Stomach (tissue), 8 donors: ENCODE measurements at regions not wholly inside any gene's neighbourhood (a gene's known extent, or its start where the extent isn't known, plus 50 kb on each side); places are given as distances from the start of the nearest gene placed in this dataset.

Source experiments
- DNase-seq, 2 donors: peaks; one replicate each; pipeline versions ENCODE4 v3.0.0 to v3.0.0-alpha.2; 2013 to 2019
- H3K27ac ChIP-seq, 5 donors: fragments of 200-600 bp in 4 of 5; sonication (generic) in 4 of 5; one replicate each; pipeline ENCODE4 v1.5.1; 2013 to 2019; ENCODE audit warnings: mild to moderate bottlenecking in 1 of 5, moderate library complexity in 1 of 5
- H3K27me3 ChIP-seq, 3 donors: fragments of 200-600 bp; sonication (generic); one replicate each; pipeline ENCODE4 v1.5.1; 2017 to 2019; ENCODE audit warnings: mixed run types in 1 of 3
- H3K36me3 ChIP-seq, 4 donors: fragments of 200-600 bp; sonication (generic); 1 replicate in 3 of 4; 2 replicates in 1 of 4; pipeline ENCODE4 v1.5.1; 2016 to 2019
- H3K4me1 ChIP-seq, 4 donors: fragments of 200-600 bp; sonication (generic); one replicate each; pipeline ENCODE4 v1.5.1; 2016 to 2019
- H3K4me3 ChIP-seq, 4 donors: fragments of 200-600 bp; sonication (generic) in 3 of 4; one replicate each; pipeline ENCODE4 v1.5.1; 2016 to 2019; ENCODE audit warnings: mild to moderate bottlenecking in 1 of 4
- H3K9me3 ChIP-seq, 4 donors: fragments of 200-600 bp; sonication (generic); one replicate each; pipeline ENCODE4 v1.5.1; 2016 to 2019
- CTCF ChIP-seq, 7 experiments: fragments of 450-650 bp in 4 of 7; fragments of 200-600 bp in 3 of 7; sonication (generic) in 3 of 7; IDR thresholded peaks; one replicate each; pipeline ENCODE4 v1.5.1; 2016 to 2019; ENCODE audit warnings: antibody characterized with exemption in 7 of 7, control low read depth in 2 of 7, mild to moderate bottlenecking in 1 of 7
- EP300 ChIP-seq: sonication (generic); formaldehyde crosslinking; IDR thresholded peaks from one replicate; pipeline ENCODE4 v1.6.1; 2017; ENCODE audit warnings: antibody characterized with exemption
- POLR2A ChIP-seq, 4 donors: fragments of 450-650 bp; IDR thresholded peaks; one replicate each; pipeline ENCODE4 v1.6.1; 2016; ENCODE audit warnings: antibody characterized with exemption in 4 of 4, control low read depth in 2 of 4, mild to moderate bottlenecking in 1 of 4, moderate library complexity in 1 of 4
- POLR2AphosphoS5 ChIP-seq, 3 donors: sonication (generic); formaldehyde crosslinking; IDR thresholded peaks; one replicate each; pipeline ENCODE4 v1.6.1; 2016; ENCODE audit warnings: antibody characterized with exemption in 3 of 3
- WGBS, 5 donors: extraction: QIAGEN DNeasy Blood & Tissue Kit in 3 of 5; methylation state at CpG; one replicate each; pipeline versions ENCODE4 v1.1.5 to v1.1.7; 2013 to 2018; 5-methylcytosine and 5-hydroxymethylcytosine counted together
- intact Hi-C: fragments of 100-400 bp; cut with DNase I; formaldehyde crosslinking; loops from one replicate; pipeline ENCODE4 v1.15.1; 2023; ENCODE audit warnings: low total_unique reads
- donor health status: healthy with polysubstance abuse.
- donor health status: Bipolar disorder and iron deficiency.
- donor health status: healthy.

GRCh38 chr1:192758492-192758891 lies 50.3 kb upstream of the RGS2 start:
- Histone ChIP-seq H3K9me3 (no peaks in the 10 kb centered on the region), H3K27me3 (no peaks in the 10 kb centered on the region), H3K36me3 (no peaks in the 10 kb centered on the region), H3K4me1 (no peaks in the 10 kb centered on the region), H3K4me3 (no peak overlapping the region), H3K27ac (no peak overlapping the region)
- intact Hi-C loops: no loop called here
- DNase-seq: no peak
- TF ChIP-seq POLR2A (IDR thresholded peaks at IDR 0.05) (no peak), CTCF (IDR thresholded peaks at IDR 0.05) (no peak), EP300 (no peak), POLR2AphosphoS5 (IDR thresholded peaks at IDR 0.05) (no peak)
- 88 to 100% (median 93%) methylated on average over 1 of the region's 1 CpG for WGBS, 5 donors
